ENCODE measurements at regions not wholly inside any gene's neighbourhood (a gene's known extent, or its start where the extent isn't known, plus 50 kb on each side); places are given as distances from the start of the nearest gene placed in this dataset.

GRCh38 chr9:26263478-26263877 lies 585.2 kb upstream of the TUSC1 start:
- TF ChIP-seq CTCF (IDR thresholded peaks at IDR 0.05; ENCODE audit: borderline replicate concordance), result no peak
- intact Hi-C loops (cut with micrococcal nuclease), result no loop called here
- Histone ChIP-seq H3K27ac (replicated peaks) (no peak overlapping the region), H3K9me3 (replicated peaks) (peaks cover 15% of the 10 kb centered on the region), H3K27me3 (ENCODE audit: low read depth) (no peaks in the 10 kb centered on the region), H3K4me3 (no peak overlapping the region), H3K4me1 (no peaks in the 10 kb centered on the region), H3K36me3 (no peaks in the 10 kb centered on the region)
- DNase-seq, result no peak

GRCh38 chr9:26262421-26263107 lies 584.3 kb upstream of the TUSC1 start:
- Histone ChIP-seq H3K27ac (replicated peaks) (no peak overlapping the region), H3K4me3 (no peak overlapping the region), H3K4me1 (no peaks in the 10 kb centered on the region), H3K36me3 (no peaks in the 10 kb centered on the region), H3K9me3 (replicated peaks) (peaks cover 15% of the 10 kb centered on the region), H3K27me3 (ENCODE audit: low read depth) (no peaks in the 10 kb centered on the region)
- TF ChIP-seq CTCF (IDR thresholded peaks at IDR 0.05; ENCODE audit: borderline replicate concordance), result no peak
- DNase-seq, result no peak
- intact Hi-C loops (cut with micrococcal nuclease), result no loop called here

- peaks cover 15% of the 10 kb centered on the region for H3K9me3 ChIP-seq (replicated peaks)
- H3K36me3 ChIP-seq, result no peaks in the 10 kb centered on the region
- intact Hi-C loops (cut with micrococcal nuclease), result no loop called here
- H3K27me3 ChIP-seq (ENCODE audit: low read depth), result no peaks in the 10 kb centered on the region
- no peak overlapping the region for H3K27ac ChIP-seq (replicated peaks)
- no peaks in the 10 kb centered on the region for H3K4me1 ChIP-seq
- no peak for DNase-seq
- no peak for TF ChIP-seq CTCF (IDR thresholded peaks at IDR 0.05; ENCODE audit: borderline replicate concordance)
- no peak overlapping the region for H3K4me3 ChIP-seq
These were observed 583.5 kb upstream of the TUSC1 start for GRCh38 chr9:26261503-26262330.

- H3K4me1 ChIP-seq, result no peaks in the 10 kb centered on the region
- H3K4me3 ChIP-seq, result no peak overlapping the region
- DNase-seq, result no peak
- no peak for TF ChIP-seq CTCF (IDR thresholded peaks at IDR 0.05; ENCODE audit: borderline replicate concordance)
- H3K9me3 ChIP-seq (replicated peaks), result peaks cover 11% of the 10 kb centered on the region
- H3K36me3 ChIP-seq, result no peaks in the 10 kb centered on the region
- H3K27ac ChIP-seq (replicated peaks), result no peak overlapping the region
- intact Hi-C loops (cut with micrococcal nuclease), result no loop called here
- H3K27me3 ChIP-seq (ENCODE audit: low read depth), result no peaks in the 10 kb centered on the region
These were observed 582.0 kb upstream of the TUSC1 start for GRCh38 chr9:26260238-26260637.

- Histone ChIP-seq H3K27ac (replicated peaks) (no peak overlapping the region), H3K4me3 (no peak overlapping the region), H3K9me3 (replicated peaks) (peaks cover 14% of the 10 kb centered on the region), H3K27me3 (ENCODE audit: low read depth) (no peaks in the 10 kb centered on the region), H3K36me3 (no peaks in the 10 kb centered on the region), H3K4me1 (no peaks in the 10 kb centered on the region)
- TF ChIP-seq CTCF (IDR thresholded peaks at IDR 0.05; ENCODE audit: borderline replicate concordance), result no peak
- DNase-seq, result no peak
- intact Hi-C loops (cut with micrococcal nuclease), result no loop called here
These were observed 569.6 kb upstream of the TUSC1 start for GRCh38 chr9:26247861-26248260.
